Erythroblast (primary cell): ENCODE measurements at regions not wholly inside any gene's neighbourhood (a gene's known extent, or its start where the extent isn't known, plus 50 kb on each side); places are given as distances from the start of the nearest gene placed in this dataset.

Experiments
- GATA1 ChIP-seq: IDR thresholded peaks from 2 replicates; pipeline ENCODE4 v1.6.1; 2011; ENCODE audit warnings: low read depth, mild to moderate bottlenecking, control low read depth, low read length, moderate library complexity
- POLR2A ChIP-seq: IDR thresholded peaks from 2 replicates; pipeline ENCODE4 v1.6.1; 2011; ENCODE audit warnings: mild to moderate bottlenecking, low read length

- no peak for TF ChIP-seq POLR2A
- no peak for TF ChIP-seq GATA1
These were observed 106.2 kb upstream of the AGTR1 start for GRCh38 chr3:148591525-148591924.
